SK-N-SH treated with all-trans-retinoic acid at 6 μM for 48 hours (cell line): ENCODE measurements at regions not wholly inside any gene's neighbourhood (a gene's known extent, or its start where the extent isn't known, plus 50 kb on each side); places are given as distances from the start of the nearest gene placed in this dataset.

ENCODE experiments used
- ESRRG ChIP-seq: fragments of 250-450 bp; sonication (Bioruptor Pico); IDR thresholded peaks from 2 replicates; pipeline ENCODE4 v1.6.1; 2021; ENCODE audit warnings: mild to moderate bottlenecking
- SNAI2 ChIP-seq: fragments of 250-450 bp; sonication (Bioruptor Pico); IDR thresholded peaks from 2 replicates; pipeline ENCODE4 v1.5.0; 2020; ENCODE audit warnings: mild to moderate bottlenecking, moderate library complexity

- TF ChIP-seq ESRRG (CRISPR knock-in tag) (no peak), SNAI2 (CRISPR knock-in tag) (no peak)
Measured at GRCh38 chr5:2586016-2586715, 165.3 kb downstream of the IRX2 start.
